DND-41 (cell line): ENCODE measurements at regions not wholly inside any gene's neighbourhood (a gene's known extent, or its start where the extent isn't known, plus 50 kb on each side); places are given as distances from the start of the nearest gene placed in this dataset.
"Not testable (repeated sequence)": the region's sequence is repeated elsewhere in the genome, so short reads cannot be mapped to it uniquely, and the experiment has no call there.

ENCODE experiments used
- ATAC-seq: fragments of 200-7000 bp; cut with Tn5 transposase; 3 replicates; pipeline ENCODE4 v1.9.1; 2021; ENCODE audit warnings: low read depth; ENCODE audit not compliant: insufficient read depth
- DNase-seq: peaks from one replicate; pipeline ENCODE4 v3.0.0-alpha.2; 2020
- H2AFZ ChIP-seq: 2 replicates; pipeline ENCODE4 v1.6.0; 2012; ENCODE audit warnings: low read depth, low read length
- H3K27ac ChIP-seq: 2 replicates; pipeline ENCODE4 v1.5.1; 2012; ENCODE audit warnings: low read length, inconsistent platforms
- H3K27me3 ChIP-seq: fragments of 200-600 bp; sonication (generic); 2 replicates; pipeline ENCODE4 v1.6.0; 2012; ENCODE audit warnings: low read length, mild to moderate bottlenecking, inconsistent platforms; ENCODE audit not compliant: insufficient read depth, poor library complexity
- H3K36me3 ChIP-seq: 2 replicates; pipeline ENCODE4 v1.5.1; 2012; ENCODE audit warnings: low read length, inconsistent platforms; ENCODE audit not compliant: insufficient read depth
- H3K4me1 ChIP-seq: 2 replicates; pipeline ENCODE4 v1.5.1; 2012; ENCODE audit warnings: mild to moderate bottlenecking, low read length; ENCODE audit not compliant: insufficient read depth
- H3K4me2 ChIP-seq: 2 replicates; pipeline ENCODE4 v1.6.0; 2012; ENCODE audit warnings: mild to moderate bottlenecking, moderate library complexity, low read length, inconsistent platforms; ENCODE audit not compliant: insufficient read depth
- H3K4me3 ChIP-seq, 2 experiments: fragments of 200-600 bp in 1 of 2; shearing (Covaris generic) in 1 of 2; 2 replicates each; pipeline ENCODE4 v1.5.1; 2012 to 2016; ENCODE audit warnings: inconsistent platforms in 2 of 2, low read length in 2 of 2, mild to moderate bottlenecking in 2 of 2, low read depth in 1 of 2, moderate library complexity in 1 of 2
- H3K79me2 ChIP-seq: 2 replicates; pipeline ENCODE4 v1.6.0; 2012; ENCODE audit warnings: low read length, inconsistent platforms; ENCODE audit not compliant: insufficient read depth
- H3K9ac ChIP-seq: 2 replicates; pipeline ENCODE4 v1.6.0; 2012; ENCODE audit warnings: low read depth, mild to moderate bottlenecking, inconsistent platforms, low read length, moderate library complexity
- H3K9me3 ChIP-seq: 2 replicates; pipeline ENCODE4 v1.5.1; 2012; ENCODE audit warnings: low read length, moderate library complexity, mild to moderate bottlenecking, inconsistent platforms; ENCODE audit not compliant: insufficient read depth, severe bottlenecking
- H4K20me1 ChIP-seq: 2 replicates; pipeline ENCODE4 v1.6.0; 2012; ENCODE audit warnings: low read length; ENCODE audit not compliant: insufficient read depth
- EZH2 ChIP-seq: IDR thresholded peaks from 3 replicates; pipeline ENCODE4 v1.6.1; 2012; ENCODE audit warnings: borderline replicate concordance, low read depth, mild to moderate bottlenecking, moderate library complexity, low read length, inconsistent platforms; ENCODE audit not compliant: severe bottlenecking
- TF ChIP-seq, protein P1 (sequence below): IDR thresholded peaks from 2 replicates; pipeline ENCODE4 v1.5.1; 2012; ENCODE audit warnings: borderline replicate concordance, low read length, moderate library complexity, mild to moderate bottlenecking; ENCODE audit not compliant: poor library complexity, severe bottlenecking; ENCODE audit errors: extremely low read depth

DNA sequence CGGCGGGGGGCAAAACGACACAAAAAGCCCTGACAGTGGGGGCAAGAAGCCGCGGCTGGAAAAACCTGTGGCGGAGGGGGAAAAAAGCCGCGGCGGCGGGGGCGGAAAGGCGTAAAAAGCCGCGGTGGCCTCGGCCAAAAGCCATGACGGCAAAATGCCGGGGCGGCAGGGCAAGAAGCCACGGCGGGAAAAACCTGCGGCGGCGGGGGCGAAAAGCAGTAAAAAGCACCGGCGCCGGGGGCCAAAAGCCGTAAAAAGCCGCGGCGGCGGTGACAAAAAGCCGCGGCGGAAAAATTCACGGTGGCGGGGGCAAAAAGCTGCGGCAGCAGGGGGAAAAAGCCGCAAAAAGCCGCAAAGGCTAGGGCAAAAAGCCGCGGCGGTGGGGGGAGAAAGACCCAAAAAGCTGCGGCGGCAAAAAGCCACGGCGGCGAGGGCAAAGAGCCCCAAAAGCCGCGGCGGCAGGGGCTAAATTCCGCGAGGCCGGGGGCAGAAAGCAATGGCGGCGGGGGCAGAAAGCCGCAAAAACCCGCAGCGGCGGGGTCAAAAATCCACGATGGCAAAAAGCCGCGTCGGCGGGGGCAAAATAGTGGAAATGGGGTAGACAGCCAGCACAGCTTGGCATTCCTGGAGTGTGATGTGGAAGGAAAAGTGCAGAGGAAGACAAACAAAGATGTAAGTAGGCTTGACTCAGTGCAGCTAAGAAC is 167.5 kb upstream of the TP53TG3D start:
- not testable (repeated sequence) for H3K4me2 ChIP-seq, H4K20me1 ChIP-seq, H3K4me1 ChIP-seq, H3K9ac ChIP-seq, H3K27ac ChIP-seq, H3K79me2 ChIP-seq, H2AFZ ChIP-seq, H3K4me3 ChIP-seq, H3K9me3 ChIP-seq, H3K36me3 ChIP-seq, ATAC-seq
- peak; percentile 20 for DNase-seq
- peak; percentile 54 for TF ChIP-seq EZH2
- peaks cover 14% of the 10 kb centered on the region for H3K27me3 ChIP-seq

DNA sequence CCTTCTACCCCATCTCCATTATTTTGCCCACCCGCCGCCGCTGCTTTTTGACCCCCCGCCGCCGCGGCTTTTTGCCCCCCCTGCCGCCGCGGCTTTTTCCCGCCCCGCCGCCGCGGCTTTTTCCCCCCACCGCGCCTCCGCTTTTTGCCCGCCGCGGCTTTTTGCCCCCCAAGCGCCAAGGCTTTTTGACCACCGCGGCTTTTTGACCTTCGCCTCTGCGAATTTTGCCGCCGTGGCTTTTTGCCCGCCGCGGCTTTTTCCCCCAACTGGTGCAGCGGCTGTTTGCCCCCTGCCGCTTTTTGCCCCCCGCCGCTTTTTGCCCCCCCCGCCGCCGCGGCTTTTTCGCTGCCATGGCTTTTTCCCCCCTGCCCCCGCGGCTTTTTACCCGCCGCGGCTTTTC is 137.5 kb upstream of the TP53TG3D start:
- H3K27ac ChIP-seq, H3K36me3 ChIP-seq, H4K20me1 ChIP-seq, H3K9me3 ChIP-seq, ATAC-seq, H3K9ac ChIP-seq, H2AFZ ChIP-seq, H3K4me1 ChIP-seq, H3K79me2 ChIP-seq, H3K4me3 ChIP-seq: not testable (repeated sequence)
- Histone ChIP-seq H3K27me3 (peaks cover 10% of the 10 kb centered on the region), H3K4me2 (peak overlapping the region; percentile 60)
- peak; percentile 41 for DNase-seq

DNA sequence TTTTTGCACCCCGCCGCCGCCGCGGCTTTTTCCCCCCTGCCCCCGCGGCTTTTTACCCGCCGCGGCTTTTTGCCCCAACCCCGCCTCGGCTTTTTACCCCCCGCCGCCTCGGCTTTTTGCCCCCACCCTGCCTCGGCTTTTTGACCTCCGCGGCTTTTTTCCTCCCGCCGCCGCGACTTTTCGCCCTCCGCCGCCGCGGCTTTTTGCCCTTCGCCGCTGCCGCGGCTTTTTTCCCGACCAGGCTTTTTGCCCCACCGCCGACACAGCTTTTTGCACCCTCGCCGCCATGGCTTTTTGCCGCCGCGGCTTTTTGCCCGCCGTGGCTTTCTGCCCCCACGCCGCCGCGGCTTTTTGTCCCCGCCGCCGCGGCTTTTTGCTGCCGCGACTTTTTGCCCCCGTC is 137.0 kb upstream of the TP53TG3D start:
- DNase-seq (peak; percentile 41), ATAC-seq (peak; percentile 35; the same call in 2 of the 3 replicates)
- Histone ChIP-seq H3K27ac (no peak overlapping the region), H4K20me1 (no peaks in the 10 kb centered on the region), H3K4me2 (peak overlapping the region; percentile 60), H3K4me3 (peak overlapping the region; percentile 19 to 46; a peak in 3 of 4 replicates), H3K79me2 (no peaks in the 10 kb centered on the region), H3K9ac (peak overlapping the region; percentile 38; the same call in 1 of the 2 replicates), H3K27me3 (peaks cover 10% of the 10 kb centered on the region), H3K9me3 (no peaks in the 10 kb centered on the region), H3K4me1 (no peaks in the 10 kb centered on the region), H3K36me3 (no peaks in the 10 kb centered on the region), H2AFZ (no peak overlapping the region)
- peak; percentile 77 for TF ChIP-seq EZH2
- TF ChIP-seq, protein P1, sequence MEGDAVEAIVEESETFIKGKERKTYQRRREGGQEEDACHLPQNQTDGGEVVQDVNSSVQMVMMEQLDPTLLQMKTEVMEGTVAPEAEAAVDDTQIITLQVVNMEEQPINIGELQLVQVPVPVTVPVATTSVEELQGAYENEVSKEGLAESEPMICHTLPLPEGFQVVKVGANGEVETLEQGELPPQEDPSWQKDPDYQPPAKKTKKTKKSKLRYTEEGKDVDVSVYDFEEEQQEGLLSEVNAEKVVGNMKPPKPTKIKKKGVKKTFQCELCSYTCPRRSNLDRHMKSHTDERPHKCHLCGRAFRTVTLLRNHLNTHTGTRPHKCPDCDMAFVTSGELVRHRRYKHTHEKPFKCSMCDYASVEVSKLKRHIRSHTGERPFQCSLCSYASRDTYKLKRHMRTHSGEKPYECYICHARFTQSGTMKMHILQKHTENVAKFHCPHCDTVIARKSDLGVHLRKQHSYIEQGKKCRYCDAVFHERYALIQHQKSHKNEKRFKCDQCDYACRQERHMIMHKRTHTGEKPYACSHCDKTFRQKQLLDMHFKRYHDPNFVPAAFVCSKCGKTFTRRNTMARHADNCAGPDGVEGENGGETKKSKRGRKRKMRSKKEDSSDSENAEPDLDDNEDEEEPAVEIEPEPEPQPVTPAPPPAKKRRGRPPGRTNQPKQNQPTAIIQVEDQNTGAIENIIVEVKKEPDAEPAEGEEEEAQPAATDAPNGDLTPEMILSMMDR = no peak

DNA sequence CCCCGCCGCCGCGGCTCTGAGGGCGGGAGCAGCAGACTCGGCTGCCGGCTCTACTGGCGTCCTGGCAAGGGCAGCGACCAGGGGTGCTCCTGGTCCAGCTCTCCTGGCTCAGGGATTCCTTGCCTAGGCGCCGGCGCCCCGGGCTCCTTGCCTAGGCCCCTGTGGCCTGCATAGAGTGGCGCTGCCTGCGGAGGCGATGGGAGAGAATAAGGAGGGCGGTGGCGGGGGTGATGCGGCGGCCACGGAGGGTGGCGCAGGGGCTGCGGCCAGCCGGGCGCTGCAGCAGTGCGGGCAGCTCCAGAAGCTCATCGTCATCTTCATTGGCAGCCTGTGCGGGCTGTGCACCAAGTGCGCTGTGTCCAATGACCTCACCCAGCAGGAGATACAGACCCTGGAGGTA is 136.6 kb upstream of the TP53TG3D start:
- not testable (repeated sequence) for H3K79me2 ChIP-seq, H3K36me3 ChIP-seq, H3K4me3 ChIP-seq, H3K27ac ChIP-seq, ATAC-seq, H3K4me1 ChIP-seq, H2AFZ ChIP-seq, H4K20me1 ChIP-seq, H3K9ac ChIP-seq, H3K9me3 ChIP-seq, DNase-seq
- Histone ChIP-seq H3K4me2 (peak overlapping the region; percentile 60; the same call in 1 of the 2 replicates), H3K27me3 (peaks cover 10% of the 10 kb centered on the region)

DNA sequence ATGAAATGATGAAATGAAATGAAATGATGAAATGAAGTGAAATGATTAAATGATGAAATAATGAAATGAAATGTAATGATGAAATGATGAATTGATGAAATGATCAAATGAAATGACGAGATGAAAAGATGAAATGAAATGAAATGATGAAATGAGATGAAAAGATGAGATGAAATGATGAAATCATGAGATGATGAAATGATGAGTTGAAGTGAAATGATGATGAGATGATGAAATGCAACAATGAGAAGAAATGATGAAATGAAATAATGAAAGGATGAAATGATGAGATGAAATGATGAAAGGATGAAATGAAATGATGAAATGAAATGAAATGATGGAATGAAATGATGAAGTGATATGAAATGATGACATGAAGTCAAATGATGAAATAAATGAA is 132.7 kb upstream of the TP53TG3D start:
- H2AFZ ChIP-seq, ATAC-seq, H3K79me2 ChIP-seq, H3K9me3 ChIP-seq, H3K27me3 ChIP-seq, H3K4me3 ChIP-seq, H3K9ac ChIP-seq, H3K4me2 ChIP-seq, DNase-seq, H3K27ac ChIP-seq, H3K36me3 ChIP-seq, H4K20me1 ChIP-seq, H3K4me1 ChIP-seq: not testable (repeated sequence)

DNA sequence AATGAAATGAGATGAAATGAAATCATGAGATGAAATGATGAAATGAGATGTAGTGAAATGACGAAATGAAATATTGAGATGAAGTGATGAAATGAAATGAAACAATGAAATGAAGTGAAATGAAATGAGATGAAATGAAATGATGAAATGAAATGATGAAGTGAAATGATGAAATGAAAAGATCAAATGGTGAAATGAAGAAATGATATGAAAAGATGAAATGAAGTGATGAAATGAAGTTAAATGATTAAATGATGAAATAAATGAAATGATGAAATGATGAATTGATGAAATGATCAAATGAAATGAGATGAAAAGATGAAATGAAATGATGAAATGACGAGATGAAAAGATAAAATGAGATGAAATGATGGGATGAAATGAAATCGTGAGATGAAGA is 132.3 kb upstream of the TP53TG3D start:
- H2AFZ ChIP-seq, H3K4me3 ChIP-seq, H3K9me3 ChIP-seq, H4K20me1 ChIP-seq, H3K27ac ChIP-seq, H3K27me3 ChIP-seq, H3K4me2 ChIP-seq, ATAC-seq, H3K9ac ChIP-seq, H3K36me3 ChIP-seq, H3K4me1 ChIP-seq, DNase-seq, H3K79me2 ChIP-seq: not testable (repeated sequence)

DNA sequence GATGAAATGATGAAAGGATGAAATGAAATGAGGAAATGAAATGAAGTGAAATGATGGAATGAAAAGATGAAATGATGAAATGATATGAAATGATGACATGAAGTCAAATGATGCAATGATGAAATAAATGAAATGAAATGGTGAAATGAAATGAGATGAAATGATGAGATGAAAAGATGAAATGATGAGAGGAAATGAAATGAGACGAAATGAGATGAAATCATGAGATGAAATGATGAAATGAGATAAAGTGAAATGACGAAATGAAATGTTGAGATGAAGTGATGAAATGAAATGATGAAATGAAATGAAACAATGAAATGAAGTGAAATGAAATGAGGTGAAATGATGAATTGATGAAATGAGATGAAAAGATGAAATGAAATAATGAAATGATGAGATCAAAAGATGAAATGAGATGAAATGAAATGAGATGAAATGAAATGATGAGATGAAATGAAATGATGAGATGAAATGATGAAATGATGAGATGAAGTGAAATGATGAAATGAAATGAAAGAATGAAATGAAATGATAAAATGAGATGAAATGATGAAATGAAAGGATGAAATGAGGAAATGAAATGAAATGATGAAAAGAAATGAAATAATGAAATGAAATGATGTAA is 131.7 kb upstream of the TP53TG3D start:
- not testable (repeated sequence) for H3K79me2 ChIP-seq, H3K4me1 ChIP-seq, ATAC-seq, H3K4me3 ChIP-seq, H3K9me3 ChIP-seq, H3K4me2 ChIP-seq, H3K27ac ChIP-seq, DNase-seq, H2AFZ ChIP-seq, H3K9ac ChIP-seq, H3K36me3 ChIP-seq, H4K20me1 ChIP-seq, H3K27me3 ChIP-seq
